ENCODE measurements at regions not wholly inside any gene's neighbourhood (a gene's known extent, or its start where the extent isn't known, plus 50 kb on each side); places are given as distances from the start of the nearest gene placed in this dataset.
"Not testable (repeated sequence)": the region's sequence is repeated elsewhere in the genome, so short reads cannot be mapped to it uniquely, and the experiment has no call there.

- TF ChIP-seq BACH2 (CRISPR knock-in tag; IDR thresholded peaks at IDR 0.05; ENCODE audit: borderline replicate concordance): no peak
- TF ChIP-seq CSDC2 (CRISPR knock-in tag; IDR thresholded peaks at IDR 0.05): no peak
- TF ChIP-seq POU6F1 (CRISPR knock-in tag; IDR thresholded peaks at IDR 0.05; ENCODE audit: borderline replicate concordance, low read depth): no peak
- no peak for TF ChIP-seq ARNTL (CRISPR knock-in tag; IDR thresholded peaks at IDR 0.05; ENCODE audit: borderline replicate concordance, low read depth)
- TF ChIP-seq ZFP30 (CRISPR knock-in tag; IDR thresholded peaks at IDR 0.05): no peak
Measured at GRCh38 chr21:35517865-35518264, 468.8 kb upstream of the RUNX1 start (continued).

GRCh38 chr21:35516292-35516691 is 467.2 kb upstream of the RUNX1 start:
- ATAC-seq: not testable (repeated sequence)

GRCh38 chr21:35512346-35512745 is 463.2 kb upstream of the RUNX1 start:
- ATAC-seq: peak; percentile 40; the same call in 2 of the 3 replicates
- TF ChIP-seq OSR1 (CRISPR knock-in tag; IDR thresholded peaks at IDR 0.05) (no peak), PATZ1 (CRISPR knock-in tag; IDR thresholded peaks at IDR 0.05; ENCODE audit: borderline replicate concordance) (no peak), ZNF70 (CRISPR knock-in tag; IDR thresholded peaks at IDR 0.05) (no peak), PPARA (CRISPR knock-in tag; IDR thresholded peaks at IDR 0.05; ENCODE audit: borderline replicate concordance) (no peak), POU6F1 (CRISPR knock-in tag; IDR thresholded peaks at IDR 0.05; ENCODE audit: borderline replicate concordance, low read depth) (no peak)

GRCh38 chr21:35511696-35512162 is 462.6 kb upstream of the RUNX1 start:
- TF ChIP-seq ZNF8 (CRISPR knock-in tag; IDR thresholded peaks at IDR 0.05) (no peak), CREB5 (CRISPR knock-in tag; IDR thresholded peaks at IDR 0.05; ENCODE audit: low read depth) (no peak), BACH2 (CRISPR knock-in tag; IDR thresholded peaks at IDR 0.05; ENCODE audit: borderline replicate concordance) (no peak), CSDC2 (CRISPR knock-in tag; IDR thresholded peaks at IDR 0.05) (no peak), ZNF565 (CRISPR knock-in tag; conservative IDR thresholded peaks at IDR 0.05; ENCODE audit: low read depth) (no peak), GLIS3 (CRISPR knock-in tag; IDR thresholded peaks at IDR 0.05) (no peak), CSRNP3 (CRISPR knock-in tag; IDR thresholded peaks at IDR 0.05) (no peak), ESRRG (CRISPR knock-in tag; IDR thresholded peaks at IDR 0.05) (no peak), TSHZ2 (CRISPR knock-in tag; IDR thresholded peaks at IDR 0.05) (no peak), TOX (CRISPR knock-in tag; IDR thresholded peaks at IDR 0.05; ENCODE audit: borderline replicate concordance) (no peak), PATZ1 (CRISPR knock-in tag; IDR thresholded peaks at IDR 0.05; ENCODE audit: borderline replicate concordance) (no peak), ZFP3 (CRISPR knock-in tag; IDR thresholded peaks at IDR 0.05) (no peak), PPARA (CRISPR knock-in tag; IDR thresholded peaks at IDR 0.05; ENCODE audit: borderline replicate concordance) (no peak), RARB (CRISPR knock-in tag; IDR thresholded peaks at IDR 0.05) (no peak)
- ATAC-seq: peak; percentile 60

Measured in SK-N-SH treated with all-trans-retinoic acid at 6 μM for 48 hours (cell line).